NOMO-1 treated with dmso at 0.1 percent for 144 hours (cell line): ENCODE measurements at regions not wholly inside any gene's neighbourhood (a gene's known extent, or its start where the extent isn't known, plus 50 kb on each side); places are given as distances from the start of the nearest gene placed in this dataset.

Source experiments
- DNase-seq: peaks from one replicate; lab custom pipeline; 2025; ENCODE audit not compliant: unreplicated experiment; lab: John Stamatoyannopoulos, UW

DNA sequence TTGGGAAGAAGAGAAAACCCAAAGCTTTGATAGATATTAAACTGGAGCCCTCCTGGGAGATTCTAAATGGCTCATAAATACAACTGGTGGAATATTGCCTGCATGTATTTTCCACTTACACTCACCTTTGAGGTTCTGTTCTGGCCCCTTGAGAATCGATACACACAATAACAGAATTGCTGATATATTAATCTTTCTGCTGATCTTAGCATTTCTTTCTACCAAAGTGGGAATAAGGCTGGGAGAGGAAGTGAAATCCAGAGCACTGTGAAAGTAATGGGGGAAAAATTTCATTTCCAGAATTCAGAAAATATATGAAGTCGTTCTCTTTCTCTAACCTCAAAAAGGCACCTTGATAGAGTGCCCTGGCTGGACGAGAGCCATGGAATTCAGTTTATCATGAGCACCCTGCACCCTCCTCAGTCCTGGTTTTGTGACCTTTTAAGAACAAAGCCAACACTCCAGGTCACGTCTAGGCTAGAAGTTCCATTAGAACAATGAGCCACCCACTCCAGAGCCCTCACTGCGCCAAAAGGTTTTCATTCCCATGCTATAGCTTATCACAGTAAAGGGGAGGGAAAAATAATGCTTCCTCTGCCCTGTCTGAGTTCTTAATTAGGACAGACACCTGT lies 244.5 kb downstream of the CD83 start:
- no peak for DNase-seq

DNA sequence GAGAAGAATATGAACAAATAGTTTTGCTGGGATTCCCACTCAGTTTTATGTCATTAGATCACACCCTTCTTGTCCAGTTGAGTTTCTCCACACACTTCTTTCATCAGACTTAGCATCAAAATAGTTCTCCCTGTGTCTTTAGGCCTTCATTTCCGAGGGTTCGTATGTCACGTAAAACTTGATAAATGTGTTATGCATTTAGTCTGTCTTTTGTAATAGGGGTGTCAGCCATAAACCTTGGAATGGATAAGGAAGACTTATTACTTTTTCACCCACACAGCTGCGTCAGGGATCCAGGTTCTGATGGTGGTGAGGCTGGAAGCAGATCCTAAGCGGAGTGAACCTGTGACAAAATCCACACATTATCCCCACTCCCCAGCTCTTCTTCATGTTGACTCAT lies 246.8 kb downstream of the CD83 start:
- no peak for DNase-seq

DNA sequence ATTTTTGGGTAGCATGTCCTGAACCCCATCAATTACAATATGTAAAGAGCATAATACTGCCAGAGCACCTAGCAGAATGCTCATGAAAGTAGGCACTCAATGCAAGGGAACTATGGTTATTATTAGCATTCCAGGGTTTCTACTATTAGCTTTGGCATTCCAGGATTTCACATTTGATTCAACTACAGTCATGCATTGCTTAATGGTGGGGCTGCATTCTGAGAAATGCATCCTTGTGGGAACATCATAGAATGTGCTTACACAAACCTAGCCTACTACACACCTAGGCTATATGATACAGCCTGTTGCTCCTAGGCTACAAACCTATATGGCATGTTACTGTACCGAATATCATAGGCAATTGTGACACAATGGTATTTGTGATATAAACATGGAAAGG lies 247.8 kb downstream of the CD83 start:
- no peak for DNase-seq

DNA sequence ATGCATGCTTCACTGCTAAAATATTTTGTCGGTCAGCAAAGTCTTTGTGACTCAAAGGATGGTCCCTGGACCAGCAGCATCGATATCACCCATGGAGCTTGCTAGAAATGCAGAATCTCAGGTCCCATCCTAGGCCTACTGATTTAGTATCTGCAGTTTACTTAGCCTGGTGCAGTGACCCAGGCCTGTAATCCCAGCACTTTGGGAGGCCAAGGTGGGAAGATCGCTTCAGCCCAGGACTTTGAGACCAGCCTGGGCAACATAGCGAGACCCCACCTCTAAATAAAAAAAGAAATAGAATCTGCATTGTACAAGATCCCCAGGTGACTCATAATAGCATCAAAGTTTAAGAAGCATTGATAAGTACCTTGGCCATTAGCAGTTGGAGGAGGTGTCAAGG lies 248.7 kb downstream of the CD83 start:
- DNase-seq = no peak

DNA sequence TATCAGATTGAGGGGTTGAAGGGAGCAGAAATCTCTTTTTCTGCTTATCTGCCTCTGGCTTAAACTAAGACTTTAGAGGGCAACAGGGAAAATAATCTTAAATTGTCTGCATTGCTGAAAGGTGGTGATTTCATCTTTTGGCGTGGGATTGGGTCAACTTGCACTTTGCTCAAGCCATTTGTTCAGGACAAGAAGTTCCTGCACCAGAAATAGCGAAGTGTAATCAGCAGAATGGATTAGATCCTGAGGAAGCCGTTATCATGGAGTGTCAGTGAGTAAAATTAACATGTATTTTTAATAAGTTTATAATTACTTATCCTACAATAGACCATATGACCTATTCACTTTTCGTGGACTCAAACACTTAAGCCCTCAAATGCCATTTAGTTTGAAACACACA lies 249.3 kb downstream of the CD83 start:
- no peak for DNase-seq

DNA sequence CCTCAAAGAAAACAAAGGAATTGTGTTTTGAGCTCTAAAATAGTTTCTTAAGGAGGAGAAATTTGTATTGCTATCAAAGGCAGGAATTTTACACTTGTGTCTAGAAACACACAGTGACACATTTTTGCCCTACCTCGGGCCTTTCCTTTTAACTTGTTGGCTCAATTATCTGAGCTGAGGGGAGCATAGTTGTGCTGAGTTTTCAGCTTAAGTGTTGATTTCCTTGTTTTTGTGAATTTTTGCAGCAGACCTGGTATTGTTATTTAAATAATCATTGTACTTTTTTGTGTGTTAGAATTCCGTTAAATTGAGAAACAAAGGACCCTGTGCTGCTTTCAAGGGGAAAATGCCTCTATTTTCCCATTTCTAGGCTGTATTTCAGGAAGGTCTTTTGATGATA lies 249.7 kb downstream of the CD83 start:
- no peak for DNase-seq

DNA sequence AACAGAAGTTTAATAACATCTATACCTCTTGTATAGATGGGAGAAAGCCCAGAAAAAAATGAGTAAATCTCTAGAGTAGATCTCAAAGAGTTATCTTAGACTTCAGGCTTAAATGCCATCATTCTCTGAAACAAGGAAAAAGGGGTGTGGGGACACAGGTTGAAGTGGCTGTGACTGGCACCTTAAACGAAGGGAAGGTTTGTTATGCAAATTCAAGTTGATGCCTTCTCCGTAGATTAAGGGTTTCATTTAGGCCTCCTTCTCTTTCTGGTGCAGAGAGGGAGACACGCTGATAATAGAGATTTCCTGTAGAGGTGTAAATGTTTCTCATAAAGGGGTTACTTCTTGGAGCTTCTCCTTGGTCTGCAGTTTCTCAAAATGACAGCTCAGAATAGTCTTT lies 252.1 kb downstream of the CD83 start:
- no peak for DNase-seq

DNA sequence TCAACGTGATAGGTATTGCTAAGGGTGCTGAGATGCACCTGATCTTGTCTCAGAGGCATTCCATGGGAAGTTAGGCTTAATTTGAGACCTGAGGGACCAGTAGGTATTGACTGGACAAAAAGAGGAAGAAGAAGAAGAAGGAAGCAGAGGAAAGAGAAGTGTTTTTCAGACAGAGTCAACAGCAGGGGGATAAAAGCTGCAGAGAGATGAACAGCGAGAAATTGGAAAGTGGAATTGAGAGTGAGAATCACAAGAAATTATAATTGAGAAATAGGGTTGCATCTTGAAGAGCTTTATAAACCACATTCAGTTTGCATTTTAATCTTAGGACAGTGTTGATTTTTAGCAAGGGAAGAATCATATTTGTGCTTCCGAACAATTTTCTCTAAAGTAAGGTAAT lies 254.0 kb downstream of the CD83 start:
- DNase-seq = peak; percentile 38

DNA sequence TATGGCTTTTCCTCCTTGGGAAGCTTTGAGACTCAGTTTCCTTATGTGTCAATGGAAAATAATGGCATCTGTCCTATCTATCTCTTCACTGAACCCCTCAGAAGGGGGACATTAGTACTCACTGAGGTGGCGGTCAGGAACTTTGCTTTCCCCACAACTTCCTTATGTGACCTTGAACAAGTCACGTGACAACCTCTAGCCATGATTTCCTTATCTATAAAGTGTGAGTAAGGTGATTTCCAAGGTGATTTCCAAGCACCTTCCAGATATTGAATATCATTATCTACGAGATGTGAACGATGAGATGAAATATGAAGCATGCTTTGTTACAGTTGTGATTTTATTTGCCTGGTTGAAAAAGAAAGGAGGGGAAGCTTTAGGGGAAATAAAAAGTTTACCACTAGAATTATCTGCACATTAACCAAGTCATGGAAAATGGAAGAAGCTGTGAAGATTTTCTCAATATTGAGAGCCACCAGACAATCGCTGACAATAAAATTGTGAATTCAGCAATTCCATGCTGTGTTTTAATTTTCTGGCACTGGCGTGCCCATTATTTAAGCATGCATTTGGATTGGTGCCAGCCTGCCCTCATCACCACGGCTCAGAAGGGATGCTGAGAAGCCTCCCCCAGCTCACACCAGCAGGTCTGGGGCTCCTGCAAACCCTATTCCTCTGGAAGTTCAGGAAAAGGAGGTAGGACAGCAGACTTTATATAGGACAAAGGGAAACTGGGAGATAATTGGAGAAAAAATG lies 255.3 kb downstream of the CD83 start:
- DNase-seq = no peak

DNA sequence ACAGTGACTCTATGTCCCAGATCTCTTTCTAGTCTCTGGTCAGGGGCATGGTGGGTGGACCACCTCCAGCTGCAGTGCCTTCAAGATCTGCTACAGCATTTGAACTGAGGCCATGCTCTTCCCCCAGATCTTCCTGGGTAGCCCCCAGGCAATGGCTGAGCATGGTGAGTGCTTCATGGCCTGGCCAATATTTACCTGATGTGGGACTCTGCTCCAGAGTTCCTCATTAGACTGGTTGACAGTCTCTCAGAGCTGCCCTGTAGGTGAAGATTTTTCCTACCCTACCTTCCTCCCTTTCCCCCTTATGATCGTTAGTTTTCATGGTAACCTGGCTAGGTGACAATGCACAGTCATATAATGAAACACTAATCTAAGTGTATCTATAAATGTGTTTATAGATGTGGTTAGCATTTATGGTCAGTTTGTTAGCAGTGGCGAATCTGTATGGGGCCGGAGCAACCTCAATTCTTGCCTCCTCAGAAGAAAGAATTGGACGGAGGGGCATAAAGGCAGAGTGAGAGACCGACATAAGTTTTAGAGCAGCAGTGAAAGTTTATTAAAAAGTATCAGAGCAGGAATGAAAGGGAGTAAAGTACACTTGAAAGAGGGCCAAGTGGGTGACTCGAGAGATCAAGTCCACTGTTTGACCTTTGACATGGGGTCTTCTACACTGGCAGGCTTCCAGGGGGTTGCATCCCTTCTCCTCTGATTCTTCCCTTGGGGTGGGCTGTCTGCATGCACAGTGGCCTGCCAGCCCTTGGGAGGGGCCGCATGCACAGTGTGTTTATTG lies 256.3 kb downstream of the CD83 start:
- no peak for DNase-seq

DNA sequence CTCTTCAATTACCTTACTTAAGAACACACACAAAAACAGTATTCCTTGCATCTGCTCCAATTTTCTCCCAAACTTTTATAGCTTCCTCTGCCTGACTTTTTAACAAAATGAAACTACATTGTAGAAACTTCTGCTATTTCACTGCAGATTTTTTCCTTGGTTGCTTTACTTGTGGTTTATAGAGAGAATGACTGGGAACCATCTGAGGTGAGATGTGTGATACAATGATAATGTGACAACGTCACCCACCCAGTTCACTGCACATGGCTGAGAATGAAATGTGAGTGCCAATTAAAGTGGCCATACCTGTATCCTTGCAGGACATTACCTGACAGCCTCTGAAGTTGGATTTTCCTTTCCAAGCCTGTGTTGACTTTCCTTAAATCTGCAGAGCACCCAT lies 258.4 kb downstream of the CD83 start:
- peak; percentile 26 for DNase-seq

DNA sequence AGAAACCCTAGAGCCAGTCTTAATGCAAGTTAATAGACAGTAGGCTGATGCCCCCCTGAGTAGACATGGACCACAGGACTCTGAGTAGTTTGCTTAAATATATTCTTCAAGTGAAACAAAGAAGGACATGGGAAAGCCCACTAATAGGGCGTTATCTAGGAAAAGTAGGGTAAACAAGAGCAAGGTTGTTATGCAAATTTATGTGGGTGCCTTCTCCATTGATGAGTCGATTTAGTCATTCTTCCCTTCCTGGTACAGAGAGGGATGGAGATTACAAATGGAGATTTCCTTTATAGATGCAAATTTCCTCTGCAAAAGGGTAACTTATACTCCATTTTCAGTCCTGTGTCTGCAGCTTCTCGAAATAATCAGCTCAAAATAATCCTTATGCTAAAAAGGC lies 262.0 kb downstream of the CD83 start:
- DNase-seq = no peak

DNA sequence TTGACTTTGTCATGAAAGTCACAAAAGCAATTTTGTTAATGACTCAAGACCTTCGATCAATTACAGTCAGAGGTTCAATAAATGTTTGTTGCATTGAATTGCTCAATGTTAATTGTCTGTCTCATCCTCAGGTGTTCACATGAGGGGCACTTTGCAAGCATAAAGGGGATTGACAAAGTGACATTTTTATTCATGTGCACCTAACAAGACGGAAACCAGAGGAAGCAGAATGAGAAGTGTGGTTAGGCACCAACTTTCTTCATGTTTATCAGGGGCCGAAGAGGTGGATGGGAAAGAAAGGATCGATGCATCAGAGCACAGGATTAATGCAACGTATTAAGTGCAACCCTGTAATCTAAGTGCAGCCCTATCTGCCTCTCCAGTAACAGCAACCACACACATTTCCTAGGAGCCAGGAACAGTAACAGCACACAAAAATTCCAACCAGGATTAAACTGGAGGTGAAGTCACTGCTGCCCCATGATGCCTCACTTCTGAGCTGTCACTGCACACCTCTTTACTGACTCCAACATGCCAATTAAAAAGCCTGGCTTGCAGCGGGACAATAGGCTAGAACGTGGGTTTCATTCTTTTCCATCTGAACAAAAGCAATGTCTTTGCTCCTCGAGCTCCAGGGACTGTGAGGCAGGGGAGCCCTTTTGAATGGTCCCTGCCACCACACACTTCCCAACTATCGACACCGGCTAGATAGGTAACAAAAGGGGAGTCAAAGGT lies 262.7 kb downstream of the CD83 start:
- no peak for DNase-seq

DNA sequence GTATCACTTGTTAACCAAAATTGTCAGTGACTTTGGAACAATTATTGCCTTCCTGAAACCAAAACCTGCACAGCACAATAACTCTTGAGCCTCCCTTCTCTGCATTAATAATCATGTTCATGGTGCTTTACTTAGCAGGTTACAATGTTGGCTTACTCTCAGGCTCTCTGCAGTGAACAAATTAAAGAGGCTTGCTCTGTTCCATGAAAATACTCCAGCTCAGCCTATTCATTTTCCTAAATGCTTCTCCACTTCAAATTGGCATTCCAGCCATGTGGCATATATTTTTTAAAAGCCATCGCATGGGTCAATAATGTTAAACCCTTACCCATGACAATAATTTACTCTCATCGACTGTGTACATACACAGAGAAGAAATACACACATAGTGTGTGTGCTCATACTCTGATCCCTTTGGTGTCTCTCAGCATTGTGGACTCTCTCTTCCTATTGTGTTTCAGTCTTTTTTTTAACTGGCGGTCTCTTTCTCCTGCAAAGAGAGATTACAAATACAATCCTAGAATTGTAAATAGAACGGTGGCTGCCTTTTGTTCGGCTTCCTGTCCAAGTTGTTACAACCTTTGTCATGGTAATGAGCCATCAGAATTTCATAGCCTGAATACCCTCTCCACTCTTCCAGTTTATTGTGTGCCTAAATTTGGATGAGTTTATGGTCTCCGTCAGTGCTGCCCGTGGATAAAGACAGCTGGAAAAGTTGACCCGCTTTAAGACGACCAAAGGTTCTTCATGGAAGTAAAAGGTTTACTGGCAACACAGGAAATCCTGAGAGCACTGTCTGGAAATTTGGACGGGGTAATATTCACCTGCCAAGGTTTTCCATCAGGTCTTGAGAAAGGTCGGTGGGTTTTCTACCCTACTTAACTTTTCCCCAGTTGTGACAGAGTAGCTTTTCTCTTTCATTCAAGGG lies 263.6 kb downstream of the CD83 start:
- no peak for DNase-seq

DNA sequence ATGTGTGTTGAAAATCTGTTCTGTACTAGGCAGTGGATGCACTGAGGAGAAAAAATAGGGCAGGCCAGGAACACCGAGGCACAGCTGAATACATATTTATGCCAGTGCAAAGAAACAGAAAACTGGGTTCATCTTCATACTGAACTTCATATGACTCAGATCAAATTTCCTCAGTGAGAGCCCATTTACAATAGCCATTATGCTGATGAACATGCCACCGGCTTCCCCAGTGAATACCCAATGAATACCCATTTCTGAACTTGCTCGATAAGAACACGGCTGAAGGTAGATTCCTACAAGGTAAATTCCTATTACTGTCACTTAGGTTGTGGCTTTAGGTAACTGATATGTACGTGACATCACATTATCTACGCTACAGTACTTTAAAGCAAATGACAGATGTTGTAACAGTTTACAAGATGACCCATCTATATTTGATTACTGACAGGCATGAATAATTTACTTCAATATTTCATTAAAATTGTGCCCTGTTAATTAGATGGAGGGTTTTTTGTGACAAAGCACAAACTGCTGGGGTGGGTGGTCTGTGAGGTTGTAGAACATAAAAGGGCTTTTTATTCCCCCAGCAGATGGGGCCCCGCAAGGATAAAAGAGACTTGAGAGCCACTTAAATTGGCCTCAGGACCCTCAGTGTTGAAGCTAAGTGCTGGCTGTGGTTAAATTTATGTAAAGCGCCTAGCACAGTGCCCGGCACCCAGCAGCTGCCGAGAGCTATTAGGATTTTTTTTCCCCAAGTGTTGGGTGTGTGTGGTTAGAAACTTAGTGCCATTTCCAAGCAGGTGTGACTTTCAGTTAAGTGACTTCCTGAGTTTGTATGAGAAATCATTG lies 264.5 kb downstream of the CD83 start:
- DNase-seq = no peak

DNA sequence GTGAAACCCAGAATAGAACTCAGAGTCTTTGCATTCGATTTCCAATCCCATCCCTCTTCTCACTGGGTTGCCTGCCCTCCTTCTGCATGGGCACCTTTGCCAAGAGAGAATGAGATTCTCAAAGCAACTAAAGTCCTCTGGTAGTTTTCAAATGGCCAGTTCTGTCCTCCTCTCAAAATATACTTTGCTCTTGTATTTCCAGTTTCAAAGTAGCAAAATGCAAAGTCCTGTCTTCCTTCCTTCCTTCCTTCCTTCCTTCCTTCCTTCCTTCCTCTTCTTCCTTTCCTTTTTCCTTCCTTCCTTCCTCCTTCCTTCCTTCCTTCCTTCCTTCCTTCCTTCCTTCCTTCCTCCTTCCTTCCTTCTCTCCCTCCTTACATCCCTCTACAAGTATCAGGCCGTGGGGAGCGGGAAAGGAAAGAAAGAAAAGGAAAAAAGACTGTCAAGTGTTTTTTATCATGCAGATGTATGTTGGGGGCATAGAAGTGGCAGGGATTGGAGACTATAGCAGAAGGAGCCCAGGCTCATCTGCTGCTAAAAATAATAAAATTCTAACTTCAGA lies 265.2 kb downstream of the CD83 start:
- no peak for DNase-seq

DNA sequence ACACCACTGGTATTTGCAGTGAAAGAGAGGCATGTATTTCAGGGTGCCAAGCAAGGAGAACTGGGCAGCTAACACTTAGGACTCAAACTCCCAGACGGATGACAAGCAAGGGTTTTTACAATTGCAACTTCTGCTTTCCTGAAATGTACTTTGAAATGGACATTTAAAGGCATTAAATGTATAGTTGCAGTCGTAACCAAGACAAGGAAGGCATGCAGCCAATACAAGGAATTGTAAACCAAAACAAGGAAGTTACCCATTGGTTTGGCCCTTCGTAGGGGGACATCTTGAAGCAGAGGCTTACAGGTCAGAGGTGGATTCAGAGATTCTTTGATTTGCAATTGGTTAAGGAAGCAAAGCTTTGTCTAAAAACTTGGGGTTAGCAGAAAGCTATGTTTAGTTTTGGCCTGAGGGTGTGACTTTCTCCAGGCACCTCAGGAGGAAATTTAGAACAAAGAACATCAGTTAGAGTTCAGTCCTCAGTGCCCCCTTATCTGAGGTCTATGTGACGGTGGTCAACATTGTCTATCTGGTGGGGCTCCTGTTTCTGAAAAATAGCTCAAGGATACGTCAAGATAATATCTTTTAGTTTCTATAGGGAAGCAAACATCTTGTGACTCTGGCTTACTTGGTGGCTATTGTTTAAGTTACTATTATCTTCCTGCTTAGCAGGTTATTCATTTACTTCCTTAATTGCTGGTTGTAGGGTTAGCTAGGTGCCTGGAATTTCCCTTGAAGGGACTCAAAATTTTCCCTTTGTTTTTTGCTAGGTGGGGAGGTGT lies 266.0 kb downstream of the CD83 start:
- peak; percentile 23 for DNase-seq

DNA sequence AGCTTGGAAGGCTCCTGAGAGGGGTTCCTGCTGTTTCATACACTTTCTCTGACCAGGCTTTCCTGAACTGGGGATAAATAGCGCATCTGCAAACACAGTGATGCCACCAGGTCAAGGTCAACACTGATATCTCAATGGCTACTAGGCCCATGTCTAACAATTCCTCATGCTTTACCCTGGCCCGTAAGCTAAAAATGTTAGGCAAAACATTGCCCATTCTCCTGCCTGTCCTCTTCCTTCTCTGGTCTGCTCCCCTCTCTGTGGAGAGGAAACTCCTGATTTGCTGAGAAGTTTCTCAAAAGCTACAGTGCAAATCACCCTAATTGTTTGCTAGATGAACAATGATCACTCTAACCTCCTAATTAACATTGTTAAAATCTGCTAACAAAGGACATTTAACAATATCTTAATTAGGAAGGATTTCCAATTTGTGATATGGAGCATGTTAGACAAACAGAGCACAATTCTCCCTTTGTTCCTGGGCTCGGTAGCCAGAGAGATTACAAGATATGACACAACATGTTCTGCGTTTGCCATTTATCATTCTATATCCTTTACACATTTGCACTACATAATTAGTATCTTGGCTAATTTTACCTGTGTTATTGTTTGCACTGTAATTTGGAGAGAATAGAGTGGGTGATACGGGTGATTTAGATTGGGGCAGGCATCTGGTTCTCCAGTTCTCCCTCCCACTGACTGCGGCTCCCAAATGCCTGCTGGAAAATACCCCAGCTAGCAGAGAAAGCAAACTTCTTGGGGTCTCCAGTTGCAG lies 266.8 kb downstream of the CD83 start:
- DNase-seq = no peak
